Liver (tissue), 8 donors: ENCODE measurements at regions not wholly inside any gene's neighbourhood (a gene's known extent, or its start where the extent isn't known, plus 50 kb on each side); places are given as distances from the start of the nearest gene placed in this dataset.

Experiments used
- DNase-seq: peaks from one replicate; pipeline ENCODE4 v3.0.0-alpha.2; 2017; ENCODE audit warnings: low spot score
- H3K27ac ChIP-seq, 2 donors: one replicate each; pipeline ENCODE4 v1.7.0; 2013; ENCODE audit warnings: inconsistent platforms in 2 of 2, low read length in 2 of 2, control low read depth in 1 of 2, low read depth in 1 of 2, mild to moderate bottlenecking in 1 of 2
- H3K27me3 ChIP-seq, 4 donors: one replicate each; pipeline versions ENCODE4 v1.6.1 to v1.7.0; 2013; ENCODE audit warnings: low read length in 3 of 4, inconsistent platforms in 1 of 4, mild to moderate bottlenecking in 1 of 4, moderate library complexity in 1 of 4; ENCODE audit not compliant: control insufficient read depth in 4 of 4, insufficient read depth in 4 of 4
- H3K36me3 ChIP-seq, 4 donors: one replicate each; pipeline versions ENCODE4 v1.6.1 to v1.7.0; 2013; ENCODE audit warnings: low read length in 3 of 4, mild to moderate bottlenecking in 3 of 4, low read depth in 1 of 4, moderate library complexity in 1 of 4; ENCODE audit not compliant: control insufficient read depth in 4 of 4, insufficient read depth in 3 of 4
- H3K4me1 ChIP-seq, 4 donors: one replicate each; pipeline versions ENCODE4 v1.6.1 to v1.7.0; 2013; ENCODE audit warnings: low read length in 3 of 4, mild to moderate bottlenecking in 3 of 4, moderate library complexity in 1 of 4; ENCODE audit not compliant: control insufficient read depth in 4 of 4, insufficient read depth in 4 of 4
- H3K4me3 ChIP-seq, 3 donors: one replicate each; pipeline versions ENCODE4 v1.6.1 to v1.7.0; 2013; ENCODE audit warnings: low read length in 3 of 3, control low read depth in 1 of 3, low read depth in 1 of 3, mild to moderate bottlenecking in 1 of 3
- H3K9ac ChIP-seq, 2 donors: one replicate each; pipeline ENCODE4 v1.7.0; 2013; ENCODE audit warnings: low read length in 2 of 2, mild to moderate bottlenecking in 2 of 2, moderate library complexity in 2 of 2, control low read depth in 1 of 2, low read depth in 1 of 2
- H3K9me3 ChIP-seq, 4 donors: one replicate each; pipeline versions ENCODE4 v1.6.1 to v1.7.0; 2013; ENCODE audit warnings: low read length in 3 of 4; ENCODE audit not compliant: control insufficient read depth in 4 of 4
- EGR1 ChIP-seq, 2 donors: IDR thresholded peaks; 2 replicates each; pipeline ENCODE4 v1.6.1; 2016 to 2018; ENCODE audit warnings: antibody characterized with exemption in 2 of 2, low read depth in 2 of 2
- FOXA1 ChIP-seq: IDR thresholded peaks from 2 replicates; pipeline ENCODE4 v1.6.1; 2016; ENCODE audit warnings: antibody characterized with exemption
- FOXA2 ChIP-seq: IDR thresholded peaks from 2 replicates; pipeline ENCODE4 v1.6.1; 2016; ENCODE audit warnings: antibody characterized with exemption
- GABPA ChIP-seq, 2 donors: IDR thresholded peaks in 1 of 2; conservative IDR thresholded peaks in 1 of 2; 2 replicates each; pipeline ENCODE4 v1.6.1; 2016; ENCODE audit warnings: antibody characterized with exemption in 2 of 2, mild to moderate bottlenecking in 1 of 2, moderate library complexity in 1 of 2
- JUND ChIP-seq, 2 donors: IDR thresholded peaks; 2 replicates each; pipeline ENCODE4 v1.6.1; 2016; ENCODE audit warnings: antibody characterized with exemption in 2 of 2
- NR2F2 ChIP-seq: IDR thresholded peaks from 2 replicates; pipeline ENCODE4 v1.6.1; 2016; ENCODE audit warnings: antibody characterized with exemption
- RAD21 ChIP-seq, 2 donors: IDR thresholded peaks; 2 replicates each; pipeline ENCODE4 v1.6.1; 2016; ENCODE audit warnings: antibody characterized with exemption in 2 of 2, mild to moderate bottlenecking in 2 of 2
- RXRA ChIP-seq, 2 donors: IDR thresholded peaks; 2 replicates each; pipeline ENCODE4 v1.6.1; 2017 to 2018; ENCODE audit warnings: antibody characterized with exemption in 2 of 2, mild to moderate bottlenecking in 1 of 2
- TAF1 ChIP-seq: conservative IDR thresholded peaks from 2 replicates; pipeline ENCODE4 v1.6.1; 2016; ENCODE audit warnings: antibody characterized with exemption, mild to moderate bottlenecking
- YY1 ChIP-seq: IDR thresholded peaks from 2 replicates; pipeline ENCODE4 v1.6.1; 2016; ENCODE audit warnings: antibody characterized with exemption, mild to moderate bottlenecking
- ZBTB33 ChIP-seq: IDR thresholded peaks from 2 replicates; pipeline ENCODE4 v1.6.1; 2016; ENCODE audit warnings: antibody characterized with exemption
- WGBS: extraction: QIAGEN DNeasy Blood & Tissue Kit; methylation state at CpG from one replicate; pipeline ENCODE4 v1.1.7; 2013; 5-methylcytosine and 5-hydroxymethylcytosine counted together
- TF ChIP-seq, protein P1 (sequence below): fragments of 150-350 bp; IDR thresholded peaks from 2 replicates; pipeline ENCODE4 v1.5.1; 2017; ENCODE audit warnings: improper control_type of control experiment, low read depth, low read length; ENCODE audit not compliant: missing input control
- TF ChIP-seq, protein P2 (sequence below): IDR thresholded peaks from 2 replicates; pipeline ENCODE4 v1.6.1; 2016; ENCODE audit warnings: antibody characterized with exemption
- TF ChIP-seq, protein P3 (sequence below): IDR thresholded peaks from 2 replicates; pipeline ENCODE4 v1.6.1; 2016; ENCODE audit warnings: antibody characterized with exemption, mild to moderate bottlenecking
- TF ChIP-seq, protein P4 (sequence below): IDR thresholded peaks from 2 replicates; pipeline ENCODE4 v1.6.1; 2016; ENCODE audit warnings: antibody characterized with exemption
- donor health status: healthy.
- donor health status: healthy.
- donor health status: healthy.
- donor health status: healthy.
- donor health status: healthy.

DNA sequence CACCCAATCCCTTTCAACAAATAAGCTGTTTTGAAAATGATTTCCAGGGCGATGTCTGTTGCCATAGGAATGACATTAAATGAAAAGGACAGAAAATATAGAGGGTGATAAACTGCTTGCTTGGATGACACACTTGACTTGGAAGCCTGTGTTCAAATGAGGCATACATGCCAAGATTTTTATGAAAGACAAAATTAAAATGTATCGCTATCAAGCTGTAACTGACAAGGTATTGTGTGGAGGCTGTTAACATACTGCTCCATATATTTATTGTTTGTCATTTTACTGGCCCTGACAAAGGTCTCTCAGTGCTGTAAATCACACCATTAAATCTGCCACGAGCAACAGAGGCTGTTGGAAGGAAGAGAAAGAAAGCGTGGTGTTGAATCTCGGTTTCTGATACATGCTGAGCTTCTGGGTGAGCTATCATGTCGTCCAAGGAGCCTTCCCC is 456.2 kb upstream of the SALL1 start:
- no peak for TF ChIP-seq NR2F2
- no peak for TF ChIP-seq GABPA (IDR thresholded peaks at IDR 0.05 in 1 of 2, conservative IDR thresholded peaks at IDR 0.05 in 1 of 2)
- no peak for TF ChIP-seq RAD21 (IDR thresholded peaks at IDR 0.05)
- no peak for TF ChIP-seq FOXA1
- TF ChIP-seq TAF1 = no peak
- no peak for TF ChIP-seq YY1
- TF ChIP-seq, protein P1, sequence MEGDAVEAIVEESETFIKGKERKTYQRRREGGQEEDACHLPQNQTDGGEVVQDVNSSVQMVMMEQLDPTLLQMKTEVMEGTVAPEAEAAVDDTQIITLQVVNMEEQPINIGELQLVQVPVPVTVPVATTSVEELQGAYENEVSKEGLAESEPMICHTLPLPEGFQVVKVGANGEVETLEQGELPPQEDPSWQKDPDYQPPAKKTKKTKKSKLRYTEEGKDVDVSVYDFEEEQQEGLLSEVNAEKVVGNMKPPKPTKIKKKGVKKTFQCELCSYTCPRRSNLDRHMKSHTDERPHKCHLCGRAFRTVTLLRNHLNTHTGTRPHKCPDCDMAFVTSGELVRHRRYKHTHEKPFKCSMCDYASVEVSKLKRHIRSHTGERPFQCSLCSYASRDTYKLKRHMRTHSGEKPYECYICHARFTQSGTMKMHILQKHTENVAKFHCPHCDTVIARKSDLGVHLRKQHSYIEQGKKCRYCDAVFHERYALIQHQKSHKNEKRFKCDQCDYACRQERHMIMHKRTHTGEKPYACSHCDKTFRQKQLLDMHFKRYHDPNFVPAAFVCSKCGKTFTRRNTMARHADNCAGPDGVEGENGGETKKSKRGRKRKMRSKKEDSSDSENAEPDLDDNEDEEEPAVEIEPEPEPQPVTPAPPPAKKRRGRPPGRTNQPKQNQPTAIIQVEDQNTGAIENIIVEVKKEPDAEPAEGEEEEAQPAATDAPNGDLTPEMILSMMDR = no peak
- no peak for TF ChIP-seq RXRA (IDR thresholded peaks at IDR 0.05)
- no peak for TF ChIP-seq ZBTB33
- TF ChIP-seq, protein P2, sequence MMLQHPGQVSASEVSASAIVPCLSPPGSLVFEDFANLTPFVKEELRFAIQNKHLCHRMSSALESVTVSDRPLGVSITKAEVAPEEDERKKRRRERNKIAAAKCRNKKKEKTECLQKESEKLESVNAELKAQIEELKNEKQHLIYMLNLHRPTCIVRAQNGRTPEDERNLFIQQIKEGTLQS = no peak
- TF ChIP-seq, protein P3, sequence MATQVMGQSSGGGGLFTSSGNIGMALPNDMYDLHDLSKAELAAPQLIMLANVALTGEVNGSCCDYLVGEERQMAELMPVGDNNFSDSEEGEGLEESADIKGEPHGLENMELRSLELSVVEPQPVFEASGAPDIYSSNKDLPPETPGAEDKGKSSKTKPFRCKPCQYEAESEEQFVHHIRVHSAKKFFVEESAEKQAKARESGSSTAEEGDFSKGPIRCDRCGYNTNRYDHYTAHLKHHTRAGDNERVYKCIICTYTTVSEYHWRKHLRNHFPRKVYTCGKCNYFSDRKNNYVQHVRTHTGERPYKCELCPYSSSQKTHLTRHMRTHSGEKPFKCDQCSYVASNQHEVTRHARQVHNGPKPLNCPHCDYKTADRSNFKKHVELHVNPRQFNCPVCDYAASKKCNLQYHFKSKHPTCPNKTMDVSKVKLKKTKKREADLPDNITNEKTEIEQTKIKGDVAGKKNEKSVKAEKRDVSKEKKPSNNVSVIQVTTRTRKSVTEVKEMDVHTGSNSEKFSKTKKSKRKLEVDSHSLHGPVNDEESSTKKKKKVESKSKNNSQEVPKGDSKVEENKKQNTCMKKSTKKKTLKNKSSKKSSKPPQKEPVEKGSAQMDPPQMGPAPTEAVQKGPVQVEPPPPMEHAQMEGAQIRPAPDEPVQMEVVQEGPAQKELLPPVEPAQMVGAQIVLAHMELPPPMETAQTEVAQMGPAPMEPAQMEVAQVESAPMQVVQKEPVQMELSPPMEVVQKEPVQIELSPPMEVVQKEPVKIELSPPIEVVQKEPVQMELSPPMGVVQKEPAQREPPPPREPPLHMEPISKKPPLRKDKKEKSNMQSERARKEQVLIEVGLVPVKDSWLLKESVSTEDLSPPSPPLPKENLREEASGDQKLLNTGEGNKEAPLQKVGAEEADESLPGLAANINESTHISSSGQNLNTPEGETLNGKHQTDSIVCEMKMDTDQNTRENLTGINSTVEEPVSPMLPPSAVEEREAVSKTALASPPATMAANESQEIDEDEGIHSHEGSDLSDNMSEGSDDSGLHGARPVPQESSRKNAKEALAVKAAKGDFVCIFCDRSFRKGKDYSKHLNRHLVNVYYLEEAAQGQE = no peak
- TF ChIP-seq, protein P4, sequence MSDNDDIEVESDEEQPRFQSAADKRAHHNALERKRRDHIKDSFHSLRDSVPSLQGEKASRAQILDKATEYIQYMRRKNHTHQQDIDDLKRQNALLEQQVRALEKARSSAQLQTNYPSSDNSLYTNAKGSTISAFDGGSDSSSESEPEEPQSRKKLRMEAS = no peak
- TF ChIP-seq JUND (IDR thresholded peaks at IDR 0.05) = no peak
- TF ChIP-seq FOXA2 = no peak
- Histone ChIP-seq H3K27ac (no peak overlapping the region), H3K9me3 (no peaks in the 10 kb centered on the region), H3K4me1 (no peaks in the 10 kb centered on the region), H3K9ac (no peak overlapping the region), H3K4me3 (no peak overlapping the region), H3K36me3 (no peaks in the 10 kb centered on the region), H3K27me3 (no peaks in the 10 kb centered on the region)
- no peak for DNase-seq
- 63% methylated on average over 6 of the region's 6 CpGs for WGBS

- no peak overlapping the region for H3K27ac ChIP-seq
- H3K27me3 ChIP-seq = no peaks in the 10 kb centered on the region
- no peaks in the 10 kb centered on the region for H3K9me3 ChIP-seq
- TF ChIP-seq GABPA (IDR thresholded peaks at IDR 0.05 in 1 of 2, conservative IDR thresholded peaks at IDR 0.05 in 1 of 2) (no peak), YY1 (no peak), TAF1 (no peak), EGR1 (IDR thresholded peaks at IDR 0.05; ENCODE audit: low read depth in 2 of 2) (no peak), NR2F2 (no peak)
- TF ChIP-seq, protein P3 = no peak
- no peak for DNase-seq
- WGBS = 97% methylated on average over 4 of the region's 4 CpGs
- no peak overlapping the region for H3K4me3 ChIP-seq
- H3K9ac ChIP-seq = no peak overlapping the region
- peaks cover 0 to 11% (median 8%) of the 10 kb centered on the region in 4 donors for H3K4me1 ChIP-seq
- H3K36me3 ChIP-seq = no peaks in the 10 kb centered on the region
Observed at GRCh38 chr16:51596247-51596646, 445.2 kb upstream of the SALL1 start.
